Iris pigment epithelial cell (primary cell): ENCODE measurements at regions not wholly inside any gene's neighbourhood (a gene's known extent, or its start where the extent isn't known, plus 50 kb on each side); places are given as distances from the start of the nearest gene placed in this dataset.

Source experiments
- DNase-seq: peaks from one replicate; pipeline ENCODE4 v3.0.0-alpha.2; 2011; ENCODE audit warnings: low read depth

- DNase-seq, result no peak
Measured at GRCh38 chr5:159820692-159821091, 95.6 kb upstream of the ADRA1B start.

DNA sequence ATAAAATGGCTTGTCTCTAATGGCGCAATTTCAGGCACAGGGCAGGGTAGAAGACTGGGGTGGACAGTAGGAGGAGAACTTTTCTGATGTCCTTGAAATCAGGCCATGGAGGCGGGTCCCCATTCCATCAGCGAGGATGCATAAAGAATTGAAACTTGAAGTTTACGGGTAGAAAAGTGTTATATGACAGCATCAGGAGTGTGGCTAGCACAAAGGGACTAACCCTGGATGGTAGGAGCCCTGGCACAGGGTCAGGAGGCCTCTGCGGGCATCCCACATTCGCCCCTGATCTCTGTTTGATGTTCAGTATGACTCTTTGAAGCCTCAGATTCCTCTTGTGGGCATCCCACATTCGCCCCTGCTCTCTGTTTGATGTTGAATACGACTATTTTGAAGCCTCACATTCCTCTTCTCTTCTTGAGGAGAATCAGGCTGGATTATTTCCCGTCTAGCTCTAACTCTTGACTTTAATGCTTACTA is 94.8 kb upstream of the ADRA1B start:
- DNase-seq, result no peak

GRCh38 chr5:159824188-159825161 is 91.8 kb upstream of the ADRA1B start:
- DNase-seq, result peak; percentile 40

DNA sequence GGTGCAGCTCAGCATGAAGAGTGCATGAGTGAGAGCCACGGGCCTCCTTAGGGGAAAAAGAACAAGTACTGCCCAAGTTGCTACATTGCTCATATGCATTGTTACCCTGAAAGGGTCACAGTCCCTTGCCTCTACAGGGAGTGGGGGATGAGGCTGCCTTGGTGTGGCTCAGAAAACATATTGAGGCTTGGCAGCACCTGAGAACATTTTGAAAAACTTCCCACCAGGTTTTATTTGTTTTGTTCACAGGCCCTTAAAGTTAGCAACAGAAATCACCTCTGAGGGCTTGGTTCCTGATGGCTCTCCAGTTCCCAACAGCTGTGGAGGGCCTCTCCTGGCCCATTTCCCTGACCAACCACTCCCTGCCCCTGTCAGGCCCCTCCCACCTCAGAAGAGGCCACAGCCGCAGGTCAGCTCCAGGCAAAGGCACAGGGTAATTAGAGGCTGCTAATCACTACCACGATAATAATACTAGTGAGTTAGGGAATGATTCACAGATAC is 90.7 kb upstream of the ADRA1B start:
- DNase-seq, result no peak

GRCh38 chr5:159826351-159827214 is 89.7 kb upstream of the ADRA1B start:
- DNase-seq, result peak; percentile 86

GRCh38 chr5:159827861-159828260 is 88.4 kb upstream of the ADRA1B start:
- DNase-seq, result no peak

GRCh38 chr5:159832073-159832472 is 84.2 kb upstream of the ADRA1B start:
- DNase-seq, result no peak

DNA sequence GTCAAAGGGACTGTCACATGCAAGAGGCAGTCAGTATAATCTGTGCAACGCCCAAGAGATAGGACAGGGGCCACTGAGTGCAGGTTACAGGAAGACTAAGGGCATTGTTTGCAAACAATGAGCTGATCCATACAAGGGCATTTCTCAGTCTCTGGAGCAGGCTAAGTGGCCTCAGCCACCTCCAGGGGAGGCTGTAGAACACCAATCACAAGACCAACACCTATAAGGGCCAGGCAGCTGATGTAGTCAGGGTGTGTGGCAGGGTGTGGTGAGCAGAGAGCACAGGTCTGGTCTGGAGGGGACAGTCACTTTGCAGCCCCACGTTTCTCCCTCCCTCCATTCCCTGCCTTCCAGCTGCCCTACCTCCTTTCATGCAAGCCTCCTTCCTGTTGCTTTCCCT is 83.2 kb upstream of the ADRA1B start:
- no peak for DNase-seq

DNA sequence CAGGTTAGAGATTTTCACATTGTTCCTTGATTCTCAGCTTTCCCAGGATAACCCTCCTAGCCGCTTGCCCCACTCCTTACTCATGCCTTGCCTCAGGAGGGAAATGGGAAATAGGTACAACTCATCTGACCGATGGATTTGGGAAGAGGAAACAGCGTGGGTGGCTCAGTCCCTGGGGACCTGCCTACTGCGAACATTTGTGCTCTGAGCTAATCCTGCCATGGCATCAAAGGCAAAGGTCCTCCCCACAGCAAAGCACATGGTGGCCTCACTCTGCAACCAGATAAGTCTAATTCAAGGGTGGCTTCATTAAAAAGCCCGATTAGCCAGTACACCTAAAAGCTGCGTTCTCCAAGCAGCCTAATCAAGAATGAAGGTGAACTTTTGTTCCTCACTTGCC is 82.4 kb upstream of the ADRA1B start:
- no peak for DNase-seq

DNA sequence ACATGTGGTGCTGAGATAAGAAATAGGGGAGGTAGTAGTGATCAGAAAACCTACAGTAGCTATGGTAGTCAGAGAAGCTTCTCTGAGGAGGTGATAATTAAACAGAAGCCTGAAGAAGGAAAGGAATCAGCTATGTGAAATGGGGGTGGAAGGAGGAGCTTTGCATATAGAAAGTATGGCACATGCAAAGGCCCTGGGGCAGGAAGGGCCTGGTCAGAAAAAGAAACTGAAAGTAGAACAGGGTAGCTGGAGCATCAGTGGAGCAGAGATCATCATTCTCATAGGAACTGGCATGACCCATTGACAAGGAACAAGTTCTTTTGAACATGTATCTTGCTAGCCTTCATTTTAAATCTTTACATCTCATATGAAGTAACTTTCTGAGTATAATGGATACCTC is 80.7 kb upstream of the ADRA1B start:
- DNase-seq, result no peak

- no peak for DNase-seq
Measured at GRCh38 chr5:159836691-159837090, 79.6 kb upstream of the ADRA1B start.

DNA sequence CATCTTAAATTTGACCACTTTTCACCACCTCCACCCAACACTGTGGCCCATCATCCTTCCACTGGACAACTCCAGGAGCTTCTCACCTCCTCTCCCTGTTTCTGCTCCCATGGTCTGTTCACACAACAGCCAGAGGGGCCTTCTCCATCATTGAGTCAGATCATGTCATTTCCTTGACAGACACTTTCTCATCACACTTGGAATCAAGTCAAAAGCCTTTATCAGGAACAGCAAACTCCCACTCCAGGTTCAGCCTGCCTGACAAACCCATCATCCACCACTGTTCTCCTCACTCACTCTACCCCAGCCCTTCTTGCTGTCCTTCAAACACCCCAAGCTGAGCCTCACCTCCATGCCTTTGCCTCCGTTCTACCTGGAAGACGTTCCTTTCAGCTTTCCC is 78.4 kb upstream of the ADRA1B start:
- no peak for DNase-seq

- DNase-seq, result peak; percentile 63
Measured at GRCh38 chr5:159838551-159839222, 77.6 kb upstream of the ADRA1B start.

DNA sequence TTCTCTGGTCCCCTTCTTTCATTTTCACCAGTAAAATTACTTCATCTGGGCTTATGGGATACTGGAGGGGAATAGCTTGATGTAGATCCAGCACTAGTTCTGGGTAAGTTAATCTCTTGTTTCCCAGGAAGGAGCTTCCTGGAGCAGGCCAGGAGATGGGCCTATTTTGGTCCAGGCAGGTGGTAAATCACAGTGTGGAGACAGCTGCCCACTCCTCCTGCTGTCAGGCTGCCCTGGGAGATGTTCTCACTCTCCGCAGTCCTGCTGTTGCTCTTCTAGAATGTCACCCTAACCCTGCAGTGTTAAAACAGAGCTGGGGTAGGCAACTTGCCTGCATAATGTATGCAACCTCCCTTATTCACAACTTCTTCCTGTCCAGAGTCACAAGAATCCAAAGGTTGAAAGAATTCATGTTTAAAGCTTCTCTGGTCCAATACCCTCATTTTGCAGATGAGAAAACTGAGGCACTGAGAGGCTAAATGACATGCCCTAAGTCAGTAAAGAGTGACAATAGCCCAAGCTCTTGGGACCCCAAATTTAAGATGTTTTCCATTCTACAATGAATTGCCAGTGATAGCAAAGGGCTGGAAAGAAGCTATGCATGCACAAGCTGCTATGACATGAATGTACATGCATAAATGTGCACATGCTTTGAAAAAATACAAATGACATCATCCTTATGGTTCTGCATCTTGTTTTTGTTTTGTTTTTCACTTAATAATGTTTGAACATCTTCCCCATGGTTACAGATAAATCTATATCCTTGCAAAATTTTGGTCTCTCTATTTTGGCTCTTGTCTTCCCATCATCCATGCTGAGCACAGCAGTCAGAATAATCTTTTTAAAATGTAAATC is 71.8 kb upstream of the ADRA1B start:
- no peak for DNase-seq

DNA sequence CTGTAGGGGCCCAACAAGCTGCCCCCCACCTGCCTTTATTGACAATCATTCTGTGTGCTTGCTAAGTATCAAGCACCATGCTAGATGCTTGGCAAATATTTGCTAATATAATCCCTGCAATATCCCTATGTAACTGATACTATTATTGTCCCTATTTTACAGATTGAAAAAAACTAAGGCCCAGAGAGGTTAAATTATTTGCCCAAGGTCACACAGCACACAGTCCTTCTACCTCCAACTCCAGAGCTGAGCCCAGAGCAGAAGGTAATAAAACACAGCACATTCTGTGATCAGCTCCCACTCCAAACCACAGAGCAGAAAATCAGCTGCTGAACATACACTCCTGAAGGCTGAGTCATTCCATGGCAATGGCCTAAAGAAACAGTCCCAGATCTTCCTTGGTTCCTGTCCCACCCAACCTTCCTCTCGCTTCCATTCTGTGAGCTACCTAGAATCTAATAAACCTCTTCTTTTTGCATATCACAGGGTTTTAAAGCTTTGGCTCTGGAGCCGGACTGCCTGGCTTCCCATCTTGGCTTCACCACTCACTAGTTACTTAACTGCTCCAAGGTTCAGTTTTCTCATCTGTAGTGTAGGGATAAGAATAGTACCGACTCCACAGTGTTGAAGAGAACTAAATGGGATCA is 66.7 kb upstream of the ADRA1B start:
- DNase-seq, result peak; percentile 89

GRCh38 chr5:159850160-159850559 is 66.1 kb upstream of the ADRA1B start:
- DNase-seq, result peak; percentile 78

- DNase-seq, result no peak
Measured at GRCh38 chr5:159851053-159851452, 65.2 kb upstream of the ADRA1B start.

GRCh38 chr5:159854916-159855315 is 61.4 kb upstream of the ADRA1B start:
- peak; percentile 67 for DNase-seq

- DNase-seq, result peak; percentile 8
Measured at GRCh38 chr5:159855476-159856191, 60.6 kb upstream of the ADRA1B start.

GRCh38 chr5:159858871-159859270 is 57.4 kb upstream of the ADRA1B start:
- no peak for DNase-seq
